ENCODE measurements at regions not wholly inside any gene's neighbourhood (a gene's known extent, or its start where the extent isn't known, plus 50 kb on each side); places are given as distances from the start of the nearest gene placed in this dataset.
"Not testable (repeated sequence)": the region's sequence is repeated elsewhere in the genome, so short reads cannot be mapped to it uniquely, and the experiment has no call there.

- ATAC-seq, result no peak
These were observed 598.1 kb downstream of the SH2D4B start for GRCh38 chr10:81135851-81136250.

DNA sequence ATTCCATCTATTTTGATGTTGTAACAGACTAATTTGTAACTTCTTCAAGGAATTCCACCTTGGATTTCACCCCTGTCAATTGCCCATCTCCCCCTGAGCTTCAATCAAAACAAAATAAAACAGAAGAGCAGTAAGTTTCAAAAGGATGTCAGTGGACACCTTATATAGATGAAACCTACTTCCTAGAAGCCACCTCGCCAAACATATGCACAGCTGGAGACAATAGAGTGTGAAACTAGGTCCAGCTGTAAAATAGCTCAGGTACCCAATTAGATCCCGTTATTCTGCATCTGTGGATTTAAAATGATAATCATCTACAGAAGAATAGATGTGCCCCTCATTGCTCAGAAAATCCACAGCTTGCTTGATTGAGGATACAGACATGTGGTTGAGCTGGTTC is 598.6 kb downstream of the SH2D4B start:
- no peak for ATAC-seq

DNA sequence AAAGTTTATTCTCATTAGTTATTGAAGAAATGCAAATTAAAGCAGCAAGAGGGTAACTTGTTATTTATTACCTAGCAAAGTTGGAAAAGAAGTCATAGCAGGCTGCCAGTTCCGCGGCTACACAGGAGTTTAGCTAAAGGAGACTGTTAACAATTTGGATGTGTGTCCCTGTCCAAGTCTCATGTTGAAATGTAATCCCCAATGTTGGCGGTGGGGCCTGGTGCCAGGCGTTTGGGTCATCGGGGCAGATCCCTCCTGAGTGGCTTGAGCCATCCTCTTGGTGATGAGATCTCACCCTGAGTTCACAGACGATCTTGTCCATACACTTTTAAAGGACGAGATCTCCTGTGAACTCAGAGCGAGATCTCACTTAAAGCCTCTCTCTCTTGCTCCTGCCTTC is 608.3 kb downstream of the SH2D4B start:
- ATAC-seq, result no peak

GRCh38 chr10:81146436-81146835 is 608.7 kb downstream of the SH2D4B start:
- ATAC-seq, result no peak

DNA sequence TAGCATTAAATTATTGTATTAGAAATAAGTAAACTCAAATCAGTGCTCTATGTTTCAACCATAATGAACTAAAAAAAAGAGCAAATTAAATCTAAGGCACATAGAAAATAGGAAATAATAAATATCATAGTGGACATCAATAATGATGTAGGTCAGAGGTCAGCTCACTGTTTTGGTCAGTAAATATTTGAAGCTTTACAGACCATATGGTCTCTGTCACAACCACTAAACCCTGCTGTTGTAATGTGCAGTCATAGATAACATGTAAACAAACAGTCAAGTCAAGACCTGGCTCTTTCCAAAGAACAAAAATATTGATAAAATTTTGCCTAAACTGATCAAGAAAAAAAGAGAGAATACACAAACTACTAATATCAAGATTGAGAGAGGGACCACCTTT is 615.0 kb downstream of the SH2D4B start:
- no peak for ATAC-seq

GRCh38 chr10:81157681-81158080 is 620.0 kb downstream of the SH2D4B start:
- ATAC-seq, result no peak

DNA sequence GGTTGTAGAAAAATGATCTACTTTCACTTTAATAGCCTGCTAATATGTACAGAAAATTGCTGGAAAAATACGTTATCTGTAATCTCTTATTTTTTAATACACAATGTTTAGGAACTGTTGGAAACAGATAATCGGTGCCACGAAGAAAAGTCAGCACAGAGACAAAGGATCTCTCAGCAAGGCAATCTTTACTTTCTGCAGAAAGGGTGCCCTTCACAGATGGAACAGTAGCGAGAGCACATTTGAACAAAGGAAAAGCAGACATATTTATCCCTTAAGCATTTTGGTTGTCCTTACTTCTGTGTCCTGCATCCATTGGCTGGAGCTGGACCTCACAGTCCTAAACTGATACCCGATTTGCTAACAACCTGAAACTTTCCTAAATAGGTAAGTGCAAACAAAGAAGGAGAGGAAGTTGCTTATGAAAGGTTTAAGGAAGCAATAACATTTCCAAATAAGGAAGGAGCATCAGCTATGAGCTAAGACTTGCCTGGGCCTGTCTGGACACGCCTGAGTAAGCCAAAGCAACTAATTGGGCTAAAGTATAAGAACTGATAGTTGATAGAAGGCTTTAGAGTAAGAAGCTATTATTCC is 640.0 kb downstream of the SH2D4B start:
- no peak for ATAC-seq

GRCh38 chr10:81179324-81179723 is 641.6 kb downstream of the SH2D4B start:
- no peak for ATAC-seq

GRCh38 chr10:81179805-81180452 is 642.2 kb downstream of the SH2D4B start:
- ATAC-seq, result no peak

- ATAC-seq, result no peak
These were observed 644.6 kb downstream of the SH2D4B start for GRCh38 chr10:81182296-81182695.

- no peak for ATAC-seq
These were observed 654.6 kb downstream of the SH2D4B start for GRCh38 chr10:81192221-81192788.

GRCh38 chr10:81200801-81201200 is 663.1 kb downstream of the SH2D4B start:
- no peak for ATAC-seq

GRCh38 chr10:81207359-81207758 is 667.6 kb upstream of the NRG3 start:
- ATAC-seq, result not testable (repeated sequence)

DNA sequence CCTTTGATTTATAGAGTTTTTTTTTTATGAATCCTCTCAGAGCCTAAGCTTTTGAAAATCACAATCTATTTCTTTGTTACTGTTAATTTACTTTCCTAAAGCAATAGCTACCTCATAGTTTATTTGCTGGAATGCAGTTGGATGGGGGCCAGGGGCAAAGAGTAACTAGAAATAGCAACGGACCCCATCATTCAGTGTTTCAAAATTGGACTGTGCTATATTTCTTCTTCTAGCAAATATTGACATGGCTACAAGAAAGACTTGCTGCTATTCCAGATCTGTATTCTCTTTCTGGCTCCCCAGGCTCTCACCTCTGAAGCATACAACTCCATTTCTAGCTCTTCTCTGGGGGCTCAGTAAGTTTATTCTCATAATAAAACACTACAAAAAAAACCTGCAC is 661.6 kb upstream of the NRG3 start:
- ATAC-seq, result no peak

DNA sequence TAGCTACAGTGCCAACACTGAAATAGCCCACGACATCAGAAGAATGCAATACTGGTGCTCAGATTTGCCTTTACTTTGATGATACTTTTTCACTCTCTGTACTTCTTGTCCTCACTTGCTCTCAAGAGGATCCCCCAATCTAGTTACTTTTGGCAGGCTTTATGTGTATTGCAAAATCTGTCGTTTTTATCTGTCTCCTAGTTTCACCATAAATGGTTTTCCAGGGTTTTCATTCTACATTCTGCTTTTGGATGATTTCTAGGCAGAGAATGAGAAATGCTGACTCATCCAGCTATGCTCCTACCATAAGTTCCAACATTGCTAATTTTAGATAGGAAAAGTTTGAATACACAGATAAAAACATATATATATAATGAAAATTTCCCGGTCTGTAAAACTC is 659.5 kb upstream of the NRG3 start:
- ATAC-seq, result no peak

GRCh38 chr10:81216949-81217348 is 658.0 kb upstream of the NRG3 start:
- ATAC-seq, result no peak

- ATAC-seq, result no peak
These were observed 656.7 kb upstream of the NRG3 start for GRCh38 chr10:81218307-81218706.

GRCh38 chr10:81219758-81220157 is 655.2 kb upstream of the NRG3 start:
- ATAC-seq, result no peak

DNA sequence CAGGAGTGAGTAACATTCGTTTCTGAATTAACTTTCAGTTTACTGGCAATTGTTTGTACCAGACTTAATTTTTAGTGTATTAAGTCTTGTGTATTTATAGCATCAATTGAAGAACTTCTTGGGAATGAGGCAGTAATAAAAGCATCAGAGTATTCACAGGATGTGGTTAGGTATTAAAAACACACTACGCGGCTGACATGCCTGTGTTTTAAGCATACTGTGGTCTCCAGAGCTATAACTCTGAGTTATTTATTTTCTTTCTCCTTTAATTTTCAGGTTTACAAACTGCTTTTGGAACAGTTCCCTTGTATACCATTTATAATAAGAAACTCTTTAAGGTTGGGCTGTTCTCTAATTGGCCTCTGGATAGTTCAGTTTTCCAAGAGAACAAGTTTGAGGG is 626.1 kb upstream of the NRG3 start:
- no peak for ATAC-seq

DNA sequence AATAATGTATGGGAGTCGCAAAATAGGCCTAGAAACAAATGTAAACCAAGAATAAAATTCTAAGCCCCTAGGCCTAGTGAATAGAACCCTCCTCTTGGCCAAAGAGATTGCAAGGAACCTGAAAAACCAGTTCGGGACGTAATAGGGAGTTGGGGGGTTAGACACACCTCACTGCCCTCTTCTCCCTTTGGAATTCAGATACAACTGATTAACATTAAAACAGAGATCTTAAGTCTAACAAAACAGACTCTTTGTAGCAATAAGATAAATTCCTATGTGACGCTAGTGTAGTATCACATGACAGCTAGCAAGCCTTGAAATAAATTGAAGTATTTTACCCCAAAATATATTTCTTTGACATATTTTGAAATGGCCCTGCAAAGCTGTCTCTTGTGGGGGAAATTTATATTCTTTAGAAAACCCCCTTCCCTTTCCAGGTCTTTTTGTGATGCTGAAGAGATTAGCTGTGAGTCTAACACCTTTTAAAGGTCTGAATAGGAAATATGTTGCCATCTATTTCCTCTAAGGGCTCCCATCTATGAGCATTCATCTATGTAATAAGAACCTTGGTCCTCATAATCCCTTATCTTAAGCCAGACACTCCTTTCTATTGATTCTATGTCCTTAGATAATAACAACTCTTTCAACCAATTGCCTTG is 623.4 kb upstream of the NRG3 start:
- no peak for ATAC-seq

- ATAC-seq, result not testable (repeated sequence)
These were observed 610.0 kb upstream of the NRG3 start for GRCh38 chr10:81264991-81265390.

DNA sequence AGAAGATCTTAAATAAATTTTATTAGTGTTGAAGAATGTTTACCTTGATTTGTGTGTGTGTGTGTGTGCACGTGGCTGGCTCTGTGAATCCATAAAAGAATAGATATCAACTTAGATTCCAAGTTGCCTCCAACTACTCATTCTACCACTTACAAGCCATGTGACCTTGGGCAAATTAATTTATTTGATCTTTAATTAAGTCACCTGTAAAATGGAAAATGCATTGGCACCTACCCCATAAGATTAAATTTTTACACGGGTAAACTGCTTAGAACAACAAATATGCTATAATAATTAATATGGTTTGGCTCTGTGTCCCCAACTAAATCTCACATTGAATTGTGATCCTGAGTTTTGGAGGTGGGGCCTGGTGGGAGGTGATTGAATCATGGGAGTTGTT is 604.9 kb upstream of the NRG3 start:
- ATAC-seq, result no peak

- no peak for ATAC-seq
These were observed 594.2 kb upstream of the NRG3 start for GRCh38 chr10:81280497-81281479.

All from activated CD4-positive, CD25-positive, alpha-beta regulatory T cell treated with anti-CD3 and anti-CD28 coated beads, Interleukin-2, amount 50 U/mL, for 24 hours (primary cell).